NT2/D1 (cell line): ENCODE measurements at regions not wholly inside any gene's neighbourhood (a gene's known extent, or its start where the extent isn't known, plus 50 kb on each side); places are given as distances from the start of the nearest gene placed in this dataset.

Experiments used
- YY1 ChIP-seq: IDR thresholded peaks from 2 replicates; pipeline ENCODE4 v1.6.1; 2011; ENCODE audit not compliant: insufficient read length, insufficient read depth
- ZNF274 ChIP-seq: IDR thresholded peaks from 2 replicates; pipeline ENCODE4 v1.6.1; 2011; ENCODE audit warnings: mild to moderate bottlenecking, low read depth, low read length

DNA sequence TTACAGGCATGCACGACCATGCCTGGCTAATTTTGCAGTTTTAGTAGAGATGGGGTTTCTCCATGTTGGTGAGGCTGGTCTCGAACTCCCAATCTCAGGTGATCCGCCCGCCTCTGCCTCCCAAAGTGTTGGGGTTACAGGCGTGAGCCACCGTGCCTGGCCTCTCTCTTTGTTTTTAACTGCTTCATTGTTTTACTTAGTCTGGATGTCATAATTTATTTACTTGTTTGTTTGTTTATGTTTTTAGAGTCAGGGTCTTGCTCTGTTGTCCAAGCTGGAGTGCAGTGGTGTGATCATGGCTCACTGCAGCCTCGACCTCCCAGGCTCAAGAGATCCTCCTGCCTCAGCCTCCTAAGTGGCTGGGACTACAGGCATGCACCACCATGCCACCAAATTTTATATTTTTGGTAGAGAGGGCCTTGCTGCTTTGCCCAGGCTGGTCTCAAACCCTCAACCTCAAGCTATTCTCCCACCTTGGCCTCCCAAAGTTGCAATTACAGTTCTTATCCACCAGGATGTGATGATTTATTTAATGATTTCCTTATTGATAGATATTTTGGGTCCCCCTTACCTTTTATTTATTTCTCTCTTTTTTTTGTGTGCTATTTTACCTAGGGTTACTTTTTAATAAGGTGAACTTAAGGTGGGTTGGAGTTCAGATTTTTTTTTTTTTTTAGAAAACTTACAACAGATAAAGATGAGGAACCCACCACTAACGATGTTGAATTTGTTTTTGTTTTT is 52.6 kb upstream of the ADA2 start:
- no peak for TF ChIP-seq YY1
- no peak for TF ChIP-seq ZNF274
